HUES64 (cell line): ENCODE measurements at regions not wholly inside any gene's neighbourhood (a gene's known extent, or its start where the extent isn't known, plus 50 kb on each side); places are given as distances from the start of the nearest gene placed in this dataset.

ENCODE experiments used
- H3K27ac ChIP-seq: 2 replicates; pipeline ENCODE4 v1.7.0; 2013; ENCODE audit warnings: low read depth, low read length, inconsistent platforms
- H3K27me3 ChIP-seq: 2 replicates; pipeline ENCODE4 v1.6.1; 2013; ENCODE audit warnings: mild to moderate bottlenecking, low read length; ENCODE audit not compliant: insufficient read depth
- H3K36me3 ChIP-seq: 2 replicates; pipeline ENCODE4 v1.6.1; 2013; ENCODE audit warnings: mild to moderate bottlenecking, low read length; ENCODE audit not compliant: insufficient read depth
- H3K4me1 ChIP-seq: 2 replicates; pipeline ENCODE4 v1.6.1; 2013; ENCODE audit warnings: mild to moderate bottlenecking, low read length, moderate library complexity; ENCODE audit not compliant: insufficient read depth
- H3K4me3 ChIP-seq: 2 replicates; pipeline ENCODE4 v1.5.1; 2013; ENCODE audit warnings: mild to moderate bottlenecking, low read length, moderate library complexity
- H3K9ac ChIP-seq: 2 replicates; pipeline ENCODE4 v1.6.1; 2013; ENCODE audit warnings: mild to moderate bottlenecking, low read depth, low read length
- H3K9me3 ChIP-seq: 2 replicates; pipeline ENCODE4 v1.6.1; 2013; ENCODE audit warnings: low read depth, low read length; ENCODE audit not compliant: insufficient read depth
- WGBS: fragments of 150-250, 120-280 bp; methylation state at CpG from one replicate; pipeline ENCODE4 v1.1.7; 2013; ENCODE audit warnings: missing lambda C conversion rate; 5-methylcytosine and 5-hydroxymethylcytosine counted together

- Histone ChIP-seq H3K9me3 (peaks cover 16% of the 10 kb centered on the region; the same call in 1 of the 2 replicates), H3K9ac (no peak overlapping the region), H3K4me3 (no peak overlapping the region), H3K36me3 (no peaks in the 10 kb centered on the region), H3K27me3 (no peaks in the 10 kb centered on the region), H3K4me1 (no peaks in the 10 kb centered on the region), H3K27ac (no peak overlapping the region)
- WGBS: 92% methylated on average over 1 of the region's 1 CpG
Measured at GRCh38 chr22:34501366-34501965, 564.5 kb upstream of the ISX start.

- no peak overlapping the region for H3K9ac ChIP-seq
- H3K4me1 ChIP-seq: no peaks in the 10 kb centered on the region
- no peak overlapping the region for H3K4me3 ChIP-seq
- no peaks in the 10 kb centered on the region for H3K27me3 ChIP-seq
- no peaks in the 10 kb centered on the region for H3K36me3 ChIP-seq
- H3K9me3 ChIP-seq: peaks cover 12% of the 10 kb centered on the region; the same call in 1 of the 2 replicates
- 89% methylated on average over 5 of the region's 5 CpGs for WGBS
- no peak overlapping the region for H3K27ac ChIP-seq
Measured at GRCh38 chr22:34502821-34503220, 563.1 kb upstream of the ISX start.

DNA sequence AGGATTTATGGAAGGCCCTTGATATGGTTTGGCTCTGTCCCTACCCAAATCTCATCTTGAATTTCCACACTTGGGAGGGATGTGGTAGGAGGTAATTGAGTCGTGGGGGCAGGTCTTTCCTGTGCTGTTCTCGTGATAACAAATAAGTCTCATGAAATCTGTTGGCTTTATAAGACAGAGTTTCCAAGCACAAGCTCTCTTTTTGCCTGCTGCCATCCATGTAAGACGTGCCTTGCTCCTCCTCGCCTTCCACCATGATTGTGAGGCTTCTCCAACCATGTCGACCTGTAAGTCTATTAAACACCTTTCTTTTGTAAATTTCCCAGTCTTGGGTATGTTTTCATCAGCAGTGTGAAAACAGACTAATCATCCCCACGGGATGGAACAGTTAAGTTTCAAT, 557.2 kb upstream of the ISX start:
- Histone ChIP-seq H3K4me1 (no peaks in the 10 kb centered on the region), H3K36me3 (no peaks in the 10 kb centered on the region), H3K9ac (no peak overlapping the region), H3K4me3 (no peak overlapping the region), H3K9me3 (peaks cover 7% of the 10 kb centered on the region; the same call in 1 of the 2 replicates), H3K27ac (no peak overlapping the region), H3K27me3 (no peaks in the 10 kb centered on the region)
- WGBS: 87% methylated on average over 6 of the region's 6 CpGs

GRCh38 chr22:34526681-34527080, 539.3 kb upstream of the ISX start:
- Histone ChIP-seq H3K4me1 (no peaks in the 10 kb centered on the region), H3K27me3 (no peaks in the 10 kb centered on the region), H3K4me3 (no peak overlapping the region), H3K9me3 (no peaks in the 10 kb centered on the region), H3K27ac (no peak overlapping the region), H3K9ac (no peak overlapping the region), H3K36me3 (no peaks in the 10 kb centered on the region)
- 92% methylated on average over 2 of the region's 2 CpGs for WGBS

GRCh38 chr22:34534101-34534500, 531.9 kb upstream of the ISX start:
- Histone ChIP-seq H3K27me3 (no peaks in the 10 kb centered on the region), H3K9me3 (no peaks in the 10 kb centered on the region), H3K9ac (no peak overlapping the region), H3K4me3 (no peak overlapping the region), H3K4me1 (no peaks in the 10 kb centered on the region), H3K36me3 (no peaks in the 10 kb centered on the region), H3K27ac (no peak overlapping the region)
- 43% methylated on average over 2 of the region's 4 CpGs for WGBS

DNA sequence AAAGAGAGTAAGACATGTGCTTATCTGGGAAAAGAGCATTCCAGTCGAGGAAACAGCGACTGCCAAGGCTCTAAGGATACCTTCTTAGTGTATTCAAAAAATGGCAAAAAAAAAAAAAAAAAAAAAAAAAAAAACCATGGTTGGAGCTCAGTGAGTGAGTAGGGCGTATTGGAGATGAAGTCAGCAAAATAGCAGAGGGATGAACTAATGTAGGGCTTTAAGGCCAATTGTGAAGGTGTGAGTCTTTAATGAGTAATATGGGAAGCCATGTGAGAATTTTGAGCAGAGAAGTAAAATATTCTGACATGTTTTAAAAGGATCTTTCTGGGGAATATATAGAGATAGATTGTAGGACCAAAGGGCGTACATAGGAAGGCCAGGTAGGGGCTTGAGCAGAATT, 498.6 kb upstream of the ISX start:
- WGBS: 91% methylated on average over 4 of the region's 4 CpGs
- no peak overlapping the region for H3K4me3 ChIP-seq
- no peaks in the 10 kb centered on the region for H3K36me3 ChIP-seq
- no peak overlapping the region for H3K27ac ChIP-seq
- peaks cover 6% of the 10 kb centered on the region; the same call in 1 of the 2 replicates for H3K4me1 ChIP-seq
- H3K27me3 ChIP-seq: no peaks in the 10 kb centered on the region
- no peak overlapping the region for H3K9ac ChIP-seq
- H3K9me3 ChIP-seq: no peaks in the 10 kb centered on the region

DNA sequence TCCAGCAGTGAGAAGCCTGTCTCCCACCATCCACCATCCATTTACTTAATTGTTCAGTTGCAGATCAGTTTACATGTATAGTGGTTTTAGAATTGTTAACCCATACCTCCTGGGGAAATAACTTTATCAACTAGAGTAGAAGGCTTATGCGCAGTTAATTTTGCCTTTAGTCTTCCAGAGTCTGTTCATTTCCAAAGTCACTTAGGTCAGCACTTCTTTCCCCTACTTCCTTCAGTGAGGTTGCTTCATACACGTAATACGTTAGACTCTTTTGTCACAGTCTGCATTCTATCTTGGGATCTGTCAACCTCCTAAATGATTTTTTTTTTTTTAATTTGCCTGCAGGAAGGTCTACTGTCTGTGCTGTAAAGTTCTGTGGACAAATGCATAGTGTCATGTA, 495.6 kb upstream of the ISX start:
- Histone ChIP-seq H3K4me1 (no peaks in the 10 kb centered on the region), H3K36me3 (no peaks in the 10 kb centered on the region)
- 87% methylated on average over 3 of the region's 3 CpGs for WGBS

GRCh38 chr22:34579519-34579918, 486.4 kb upstream of the ISX start:
- Histone ChIP-seq H3K27ac (no peak overlapping the region), H3K9ac (no peak overlapping the region), H3K9me3 (no peaks in the 10 kb centered on the region), H3K4me1 (no peaks in the 10 kb centered on the region), H3K36me3 (no peaks in the 10 kb centered on the region), H3K27me3 (no peaks in the 10 kb centered on the region), H3K4me3 (no peak overlapping the region)
- no CpG with 5 or more reads among the region's 2 CpGs for WGBS

More for the DNA sequence above, 495.6 kb upstream of the ISX start:
- no peaks in the 10 kb centered on the region for H3K27me3 ChIP-seq
- H3K9ac ChIP-seq: no peak overlapping the region
- no peaks in the 10 kb centered on the region for H3K9me3 ChIP-seq
- no peak overlapping the region for H3K27ac ChIP-seq
- H3K4me3 ChIP-seq: no peak overlapping the region

DNA sequence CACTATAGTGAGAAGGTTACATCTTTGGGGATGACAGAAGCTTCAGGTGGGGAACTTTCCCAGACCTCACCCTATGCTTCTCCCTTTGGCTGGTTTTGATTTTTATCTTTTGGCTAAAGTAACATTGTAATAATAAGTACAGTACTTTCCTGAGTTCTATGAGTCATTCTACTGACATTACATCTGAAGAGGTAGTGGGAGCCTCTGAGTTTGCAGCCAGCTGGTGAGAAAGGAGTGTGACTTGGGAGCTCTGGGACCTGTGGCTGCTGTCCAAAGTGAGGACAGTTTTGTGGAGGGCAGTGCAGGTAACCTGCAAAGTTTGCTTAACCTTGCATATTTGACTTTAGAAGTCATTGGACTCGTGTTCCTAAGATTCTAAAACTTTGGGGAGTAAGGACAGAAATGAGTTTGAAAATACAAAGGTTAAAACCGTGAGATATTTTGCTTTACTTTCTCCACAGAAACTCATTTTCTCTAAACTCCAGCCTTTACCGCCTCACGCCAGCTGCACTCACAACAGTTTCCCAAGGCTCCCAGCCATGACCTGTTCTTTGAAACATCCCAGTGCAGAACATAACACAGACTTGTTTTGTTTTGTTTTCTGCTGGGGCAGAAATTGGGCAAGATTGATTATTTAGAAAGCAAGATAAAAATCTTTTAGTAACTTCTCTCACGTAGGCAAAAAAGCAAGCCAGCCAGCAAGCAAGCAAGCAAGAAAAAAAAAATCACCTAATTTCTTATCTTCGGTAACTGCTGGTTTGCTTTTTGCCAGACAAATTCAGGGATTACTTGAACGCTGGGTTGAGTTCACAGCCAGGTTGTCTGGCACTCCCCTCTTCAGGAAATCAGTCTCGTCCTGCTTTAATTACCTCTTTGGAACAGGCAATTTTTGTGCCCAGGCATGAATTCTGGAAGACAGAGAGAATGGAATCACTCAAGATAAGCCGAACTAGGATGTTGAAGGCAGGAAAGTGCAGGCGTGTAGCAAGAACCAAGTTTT, 478.3 kb upstream of the ISX start:
- Histone ChIP-seq H3K4me1 (peaks cover 4% of the 10 kb centered on the region; the same call in 1 of the 2 replicates), H3K9ac (no peak overlapping the region), H3K27me3 (no peaks in the 10 kb centered on the region), H3K4me3 (no peak overlapping the region), H3K27ac (no peak overlapping the region), H3K9me3 (no peaks in the 10 kb centered on the region), H3K36me3 (no peaks in the 10 kb centered on the region)
- WGBS: 74% methylated on average over 10 of the region's 10 CpGs

- no peaks in the 10 kb centered on the region for H3K9me3 ChIP-seq
- no peak overlapping the region for H3K9ac ChIP-seq
- H3K4me3 ChIP-seq: no peak overlapping the region
- H3K36me3 ChIP-seq: no peaks in the 10 kb centered on the region
- H3K4me1 ChIP-seq: peaks cover 4% of the 10 kb centered on the region; the same call in 1 of the 2 replicates
- no peak overlapping the region for H3K27ac ChIP-seq
- WGBS: 91% methylated on average over 26 of the region's 26 CpGs
- no peaks in the 10 kb centered on the region for H3K27me3 ChIP-seq
Measured at GRCh38 chr22:34588871-34589545, 476.9 kb upstream of the ISX start.
